CD14-positive monocyte (primary cell): ENCODE measurements at regions not wholly inside any gene's neighbourhood (a gene's known extent, or its start where the extent isn't known, plus 50 kb on each side); places are given as distances from the start of the nearest gene placed in this dataset.

Experiments
- DNase-seq, 3 donors: peaks; one replicate each; pipeline ENCODE4 v3.0.0-alpha.2; 2011 to 2022
- H2AFZ ChIP-seq: 2 replicates; pipeline ENCODE4 v1.6.0; 2012; ENCODE audit warnings: mild to moderate bottlenecking, low read depth, low read length, inconsistent platforms; ENCODE audit not compliant: insufficient read depth, poor library complexity, severe bottlenecking
- H3K27ac ChIP-seq, 2 donors: 1 replicate in 1 of 2; 2 replicates in 1 of 2; pipeline ENCODE4 v1.5.1; 2012 to 2013; ENCODE audit warnings: low read length in 2 of 2, control low read depth in 1 of 2, inconsistent platforms in 1 of 2, low read depth in 1 of 2, mild to moderate bottlenecking in 1 of 2
- H3K27me3 ChIP-seq, 2 donors: one replicate each; pipeline versions ENCODE4 v1.6.0 to v1.6.1; 2011 to 2013; ENCODE audit warnings: low read length in 2 of 2; ENCODE audit not compliant: control insufficient read depth in 2 of 2, insufficient read depth in 2 of 2
- H3K36me3 ChIP-seq, 2 donors: replicated peaks in 1 of 2; 1 replicate in 1 of 2; 2 replicates in 1 of 2; pipeline versions ENCODE4 v1.5.1 to v1.6.1; 2012 to 2013; ENCODE audit warnings: low read length in 2 of 2, control low read depth in 1 of 2, inconsistent platforms in 1 of 2, mild to moderate bottlenecking in 1 of 2; ENCODE audit not compliant: insufficient read depth in 2 of 2, control insufficient read depth in 1 of 2
- H3K4me1 ChIP-seq, 2 donors: 1 replicate in 1 of 2; 2 replicates in 1 of 2; pipeline versions ENCODE4 v1.5.1 to v1.6.1; 2012 to 2013; ENCODE audit warnings: low read length in 2 of 2, control low read depth in 1 of 2, inconsistent platforms in 1 of 2, mild to moderate bottlenecking in 1 of 2, moderate library complexity in 1 of 2; ENCODE audit not compliant: insufficient read depth in 2 of 2, control insufficient read depth in 1 of 2
- H3K4me2 ChIP-seq: replicated peaks from 2 replicates; pipeline ENCODE3; 2012; ENCODE audit warnings: low read length, moderate library complexity, mild to moderate bottlenecking; ENCODE audit not compliant: poor library complexity, severe bottlenecking; ENCODE audit errors: extremely low read depth
- H3K4me3 ChIP-seq, 3 experiments: fragments of 200-600 bp in 1 of 3; sonication (generic) in 1 of 3; replicated peaks in 1 of 3; 1 replicate in 2 of 3; 2 replicates in 1 of 3; pipeline ENCODE4 v1.5.1; 2011 to 2013; ENCODE audit warnings: low read length in 3 of 3, mild to moderate bottlenecking in 3 of 3, control low read depth in 2 of 3, low read depth in 2 of 3, inconsistent platforms in 1 of 3, moderate library complexity in 1 of 3
- H3K79me2 ChIP-seq: 2 replicates; pipeline ENCODE4 v1.6.0; 2012; ENCODE audit warnings: mild to moderate bottlenecking, control low read depth, inconsistent platforms, low read length, moderate library complexity; ENCODE audit not compliant: insufficient read depth
- H3K9ac ChIP-seq: 2 replicates; pipeline ENCODE4 v1.6.0; 2017; ENCODE audit warnings: low read length, mild to moderate bottlenecking; ENCODE audit not compliant: insufficient read depth, poor library complexity, severe bottlenecking
- H3K9me3 ChIP-seq, 2 donors: replicated peaks in 1 of 2; 1 replicate in 1 of 2; 2 replicates in 1 of 2; pipeline versions ENCODE4 v1.5.1 to v1.6.1; 2012 to 2013; ENCODE audit warnings: low read length in 2 of 2, control low read depth in 1 of 2; ENCODE audit not compliant: control insufficient read depth in 1 of 2, insufficient read depth in 1 of 2
- H4K20me1 ChIP-seq: 2 replicates; pipeline ENCODE4 v1.6.0; 2012; ENCODE audit warnings: mild to moderate bottlenecking, low read length, control low read depth, moderate library complexity; ENCODE audit not compliant: insufficient read depth
- H3K27ac Mint-ChIP-seq, 7 donors: one replicate each; pipeline ENCODE4 v1.8.0; 2020; ENCODE audit warnings: mild to moderate bottlenecking in 7 of 7, mixed read lengths in 7 of 7, moderate library complexity in 6 of 7, inconsistent platforms in 2 of 7
- H3K27me3 Mint-ChIP-seq, 3 donors: one replicate each; pipeline ENCODE4 v1.8.0; 2021 to 2022; ENCODE audit warnings: low read depth in 3 of 3, mild to moderate bottlenecking in 3 of 3, mixed read lengths in 3 of 3, moderate library complexity in 3 of 3, inconsistent platforms in 1 of 3
- H3K36me3 Mint-ChIP-seq, 2 donors: one replicate each; pipeline ENCODE4 v1.8.0; 2020; ENCODE audit warnings: mixed read lengths in 2 of 2, inconsistent platforms in 1 of 2, mild to moderate bottlenecking in 1 of 2
- H3K4me1 Mint-ChIP-seq: one replicate; pipeline ENCODE4 v1.8.0; 2020; ENCODE audit warnings: mild to moderate bottlenecking, mixed read lengths
- H3K4me3 Mint-ChIP-seq, 2 donors: one replicate each; pipeline ENCODE4 v1.8.0; 2020; ENCODE audit warnings: mild to moderate bottlenecking in 2 of 2, mixed read lengths in 2 of 2, moderate library complexity in 1 of 2
- H3K9me3 Mint-ChIP-seq, 7 donors: one replicate each; pipeline ENCODE4 v1.8.0; 2020 to 2022; ENCODE audit warnings: mixed read lengths in 7 of 7, mild to moderate bottlenecking in 6 of 7, moderate library complexity in 6 of 7, inconsistent platforms in 2 of 7
- CTCF ChIP-seq: fragments of 200-600 bp; IDR thresholded peaks from one replicate; pipeline ENCODE4 v1.8.0; 2022; ENCODE audit warnings: antibody characterized with exemption, mild to moderate bottlenecking
- WGBS: methylation state at CpG from one replicate; pipeline ENCODE4 v1.1.5; 2013; ENCODE audit warnings: missing lambda C conversion rate; ENCODE audit not compliant: insufficient coverage; 5-methylcytosine and 5-hydroxymethylcytosine counted together
- intact Hi-C, 2 donors: fragments of 100-400 bp; cut with micrococcal nuclease; formaldehyde crosslinking; loops; one replicate each; pipeline versions ENCODE4 v1.15.0 to v1.15.1; 2023

- no peak overlapping the region for H3K9ac ChIP-seq
- H3K4me3 Mint-ChIP-seq: no peak overlapping the region
- H3K4me1 Mint-ChIP-seq: no peaks in the 10 kb centered on the region
Measured at GRCh38 chr12:65529106-65529505, 250.6 kb downstream of the MSRB3 start.

GRCh38 chr12:65529771-65530435 lies 251.4 kb downstream of the MSRB3 start:
- no peaks in the 10 kb centered on the region for H3K36me3 ChIP-seq
- H3K27me3 Mint-ChIP-seq: no peaks in the 10 kb centered on the region

More at GRCh38 chr12:65529106-65529505, 250.6 kb downstream of the MSRB3 start:
- Histone ChIP-seq H3K36me3 (no peaks in the 10 kb centered on the region), H3K27me3 (no peaks in the 10 kb centered on the region), H3K4me1 (no peaks in the 10 kb centered on the region), H4K20me1 (no peaks in the 10 kb centered on the region), H3K4me3 (no peak overlapping the region), H3K9me3 (peaks cover 0 to 4% of the 10 kb centered on the region in 2 donors), H3K27ac (no peak overlapping the region), H2AFZ (no peak overlapping the region), H3K4me2 (no peak overlapping the region), H3K79me2 (no peaks in the 10 kb centered on the region)
- Mint-ChIP-seq H3K36me3 (no peaks in the 10 kb centered on the region), H3K27ac (no peak overlapping the region), H3K9me3 (peaks cover 2 to 11% (median 5%) of the 10 kb centered on the region in 7 donors), H3K27me3 (no peaks in the 10 kb centered on the region)
- TF ChIP-seq CTCF: no peak
- no peak for DNase-seq
- WGBS: no CpG with 5 or more reads among the region's 2 CpGs
- intact Hi-C loops: no loop called here

More at GRCh38 chr12:65529771-65530435, 251.4 kb downstream of the MSRB3 start:
- intact Hi-C loops: no loop called here
- Histone ChIP-seq H2AFZ (no peak overlapping the region), H3K27me3 (no peaks in the 10 kb centered on the region), H3K4me2 (no peak overlapping the region), H3K4me3 (no peak overlapping the region), H3K9me3 (peaks cover 0 to 4% of the 10 kb centered on the region in 2 donors), H3K79me2 (no peaks in the 10 kb centered on the region), H3K4me1 (no peaks in the 10 kb centered on the region), H3K9ac (no peak overlapping the region), H3K27ac (no peak overlapping the region), H4K20me1 (no peaks in the 10 kb centered on the region)
- Mint-ChIP-seq H3K4me1 (no peaks in the 10 kb centered on the region), H3K4me3 (no peak overlapping the region), H3K27ac (no peak overlapping the region), H3K9me3 (peaks cover 2 to 11% (median 5%) of the 10 kb centered on the region in 7 donors), H3K36me3 (no peaks in the 10 kb centered on the region)
- DNase-seq: no peak
- no peak for TF ChIP-seq CTCF
- 91% methylated on average over 4 of the region's 7 CpGs for WGBS
